SK-N-SH (cell line): ENCODE measurements at regions not wholly inside any gene's neighbourhood (a gene's known extent, or its start where the extent isn't known, plus 50 kb on each side); places are given as distances from the start of the nearest gene placed in this dataset.

Experiments
- CTCF ChIP-seq: fragments of 200-600 bp; sonication (generic); IDR thresholded peaks from 2 replicates; pipeline ENCODE4 v1.6.1; 2017; ENCODE audit warnings: antibody characterized with exemption, mild to moderate bottlenecking, moderate library complexity
- RAD21 ChIP-seq: IDR thresholded peaks from 2 replicates; pipeline ENCODE4 v1.6.1; 2012; ENCODE audit warnings: mild to moderate bottlenecking, low read length
- USF2 ChIP-seq: fragments of 150-350 bp; IDR thresholded peaks from 2 replicates; pipeline ENCODE4 v1.6.1; 2017; ENCODE audit warnings: antibody characterized with exemption, low read length, low read depth, borderline replicate concordance

- no peak for TF ChIP-seq CTCF
- no peak for TF ChIP-seq USF2
- TF ChIP-seq RAD21: no peak
Observed at GRCh38 chr21:16357994-16358393, 628.2 kb downstream of the USP25 start.
